HCT116 (cell line): ENCODE measurements at regions not wholly inside any gene's neighbourhood (a gene's known extent, or its start where the extent isn't known, plus 50 kb on each side); places are given as distances from the start of the nearest gene placed in this dataset.

Source experiments
- ATAC-seq: fragments of 200-7000 bp; cut with Tn5 transposase; 2 replicates; pipeline ENCODE4 v1.9.1; 2020; ENCODE audit warnings: mild to moderate bottlenecking, moderate library complexity
- BruUV-seq: library from RNA; stranded (reverse); fragments of 400-500 nt; replicated peaks from 2 replicates; lab custom pipeline; 2021; lab: Mats Ljungman, UMichigan
- CTCF ChIA-PET: fragments of 300-600 bp; sonication (Branson Sonifier 250); formaldehyde crosslinking; loops from one replicate; lab custom pipeline; 2021; ENCODE audit warnings: antibody characterized with exemption; lab: Charles Lee
- POLR2A ChIA-PET: fragments of 300-600, 350-600 bp; sonication (Branson Sonifier 250); formaldehyde crosslinking; loops from one replicate; lab custom pipeline; 2021; ENCODE audit warnings: antibody characterized with exemption; lab: Charles Lee
- RAD21 ChIA-PET, 2 experiments: fragments of 300-600 bp; sonication (Branson Sonifier 250); formaldehyde crosslinking; loops; one replicate each; lab custom pipeline; 2023; ENCODE audit warnings: low total read pairs in 2 of 2; ENCODE audit not compliant: uncharacterized antibody in 2 of 2, unreplicated experiment in 2 of 2, low non-redundant PET in 1 of 2; lab: Charles Lee
- DNase-seq: peaks from one replicate; pipeline ENCODE4 v3.0.0-alpha.2; 2010; ENCODE audit warnings: low read depth, low spot score
- H2AFZ ChIP-seq: fragments of 200-600 bp; shearing (Covaris generic), sonication (generic); 2 replicates; pipeline ENCODE4 v1.6.1; 2017; ENCODE audit warnings: low read depth, mixed run types, mixed read lengths, antibody characterized with exemption, low read length; ENCODE audit not compliant: poor library complexity, severe bottlenecking
- H3K27ac ChIP-seq: 2 replicates; pipeline ENCODE4 v1.5.1; 2012; ENCODE audit warnings: low read depth, low read length
- H3K27me3 ChIP-seq: fragments of 200-600 bp; sonication (generic); 2 replicates; pipeline ENCODE4 v1.6.1; 2016; ENCODE audit warnings: mixed run types, low read length, mixed read lengths; ENCODE audit not compliant: insufficient read depth
- H3K36me3 ChIP-seq, 2 experiments: fragments of 200-500 bp in 1 of 2; fragments of 200-600 bp in 1 of 2; sonication (Bioruptor generic) in 1 of 2; sonication (generic) in 1 of 2; 2 replicates each; pipeline versions ENCODE4 v1.5.1 to v1.6.1; 2014 to 2016; ENCODE audit warnings: low read length in 2 of 2, inconsistent platforms in 1 of 2, mixed read lengths in 1 of 2, mixed run types in 1 of 2; ENCODE audit not compliant: insufficient read depth in 2 of 2, control insufficient read depth in 1 of 2
- H3K4me1 ChIP-seq, 2 experiments: fragments of 200-600 bp in 1 of 2; sonication (generic) in 1 of 2; 2 replicates each; pipeline versions ENCODE4 v1.5.1 to v1.6.1; 2012 to 2017; ENCODE audit warnings: low read length in 2 of 2, inconsistent platforms in 1 of 2, mild to moderate bottlenecking in 1 of 2, mixed read lengths in 1 of 2, mixed run types in 1 of 2, moderate library complexity in 1 of 2; ENCODE audit not compliant: insufficient read depth in 2 of 2, control insufficient read depth in 1 of 2
- H3K4me2 ChIP-seq: fragments of 200-600 bp; sonication (generic); 2 replicates; pipeline ENCODE4 v1.6.1; 2017; ENCODE audit warnings: mixed run types, low read length, mixed read lengths
- H3K4me3 ChIP-seq, 2 experiments: fragments of 200-600 bp in 1 of 2; sonication (generic) in 1 of 2; replicated peaks in 1 of 2; 2 replicates each; pipeline ENCODE4 v1.5.1; 2011 to 2016; ENCODE audit warnings: low read length in 2 of 2, control low read depth in 1 of 2, low read depth in 1 of 2, mild to moderate bottlenecking in 1 of 2, mixed read lengths in 1 of 2, mixed run types in 1 of 2
- H3K79me2 ChIP-seq: fragments of 200-600 bp; sonication (generic); 2 replicates; pipeline ENCODE4 v1.6.1; 2017; ENCODE audit warnings: mild to moderate bottlenecking, mixed run types, low read length, moderate library complexity, mixed read lengths; ENCODE audit not compliant: insufficient read depth
- H3K9ac ChIP-seq: fragments of 200-600 bp; sonication (generic); 2 replicates; pipeline ENCODE4 v1.6.1; 2016; ENCODE audit warnings: low read length, mixed read lengths
- H3K9me2 ChIP-seq: fragments of 200-600 bp; sonication (generic), shearing (Covaris generic); 2 replicates; pipeline ENCODE4 v1.6.1; 2017; ENCODE audit warnings: mixed run types, mild to moderate bottlenecking, moderate library complexity; ENCODE audit not compliant: insufficient read depth
- H3K9me3 ChIP-seq, 2 experiments: fragments of 200-500 bp in 1 of 2; fragments of 200-600 bp in 1 of 2; sonication (Bioruptor generic) in 1 of 2; sonication (generic) in 1 of 2; 2 replicates each; pipeline ENCODE4 v1.6.1; 2014 to 2017; ENCODE audit warnings: low read length in 2 of 2, mixed read lengths in 2 of 2, inconsistent platforms in 1 of 2, low read depth in 1 of 2, mild to moderate bottlenecking in 1 of 2, mixed run types in 1 of 2, moderate library complexity in 1 of 2; ENCODE audit not compliant: control insufficient read depth in 1 of 2, insufficient read depth in 1 of 2
- H4K20me1 ChIP-seq: fragments of 200-600 bp; sonication (generic), shearing (Covaris generic); 2 replicates; pipeline ENCODE4 v1.6.1; 2017; ENCODE audit warnings: mixed run types, mild to moderate bottlenecking, moderate library complexity; ENCODE audit not compliant: insufficient read depth
- CEBPB ChIP-seq: IDR thresholded peaks from 2 replicates; pipeline ENCODE4 v1.6.1; 2012; ENCODE audit warnings: low read depth
- ELF1 ChIP-seq: IDR thresholded peaks from 2 replicates; pipeline ENCODE4 v1.6.1; 2012; ENCODE audit warnings: low read depth, borderline replicate concordance
- RAD21 ChIP-seq: IDR thresholded peaks from 2 replicates; pipeline ENCODE4 v1.6.1; 2012; ENCODE audit warnings: low read depth, mild to moderate bottlenecking
- TCF7L2 ChIP-seq: IDR thresholded peaks from 2 replicates; pipeline ENCODE4 v1.7.0; 2011; ENCODE audit warnings: borderline replicate concordance, inconsistent platforms; ENCODE audit not compliant: insufficient read depth, insufficient read length; ENCODE audit errors: extremely low read depth
- YY1 ChIP-seq: IDR thresholded peaks from 2 replicates; pipeline ENCODE4 v1.6.1; 2011; ENCODE audit warnings: low read length, low read depth, moderate library complexity, mild to moderate bottlenecking; ENCODE audit not compliant: insufficient replicate concordance; ENCODE audit errors: extremely low read depth
- ZFX ChIP-seq: fragments of 450-650 bp; IDR thresholded peaks from 2 replicates; pipeline ENCODE4 v1.6.1; 2017
- ZNF274 ChIP-seq: fragments of 200-500 bp; sonication (Bioruptor generic); IDR thresholded peaks from 2 replicates; pipeline ENCODE4 v1.6.1; 2014; ENCODE audit warnings: mild to moderate bottlenecking, low read depth, low read length, inconsistent platforms
- intact Hi-C: fragments of 100-400 bp; cut with micrococcal nuclease; formaldehyde crosslinking; loops from 2 replicates; pipeline ENCODE4 v1.10.0; 2022
- TF ChIP-seq, protein P1 (sequence below): IDR thresholded peaks from 2 replicates; pipeline ENCODE4 v1.6.1; 2012; ENCODE audit warnings: low read depth
- TF ChIP-seq, protein P2 (sequence below): IDR thresholded peaks from 2 replicates; pipeline ENCODE4 v1.6.1; 2011; ENCODE audit warnings: mild to moderate bottlenecking, low read length, moderate library complexity; ENCODE audit not compliant: insufficient replicate concordance; ENCODE audit errors: extremely low read depth

DNA sequence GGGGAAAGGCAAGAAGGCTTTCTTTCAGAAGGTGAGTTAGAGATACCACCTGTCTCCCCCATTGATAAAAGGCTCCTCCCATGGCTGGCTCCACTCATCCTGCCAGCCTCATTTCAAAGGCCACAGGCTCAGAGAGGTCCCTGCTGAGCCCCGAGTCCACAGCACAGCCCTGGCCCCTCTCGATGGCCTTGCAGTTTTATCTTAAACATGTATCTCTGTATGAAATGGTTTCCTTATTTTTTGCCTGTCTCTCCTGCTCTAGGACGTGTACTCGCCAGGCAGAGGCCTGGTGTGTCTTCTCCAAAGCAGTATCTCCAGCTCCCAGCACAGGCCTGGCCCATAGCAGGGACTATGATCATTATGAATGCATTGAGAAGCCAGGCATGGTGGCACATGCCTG, 160.5 kb upstream of the NSMCE3 start:
- Histone ChIP-seq H3K9ac (no peak overlapping the region), H3K79me2 (no peaks in the 10 kb centered on the region), H2AFZ (no peak overlapping the region), H3K4me2 (no peak overlapping the region), H3K27me3 (peaks cover 31% of the 10 kb centered on the region), H3K9me2 (no peaks in the 10 kb centered on the region), H3K4me1 (no peaks in the 10 kb centered on the region), H3K27ac (no peak overlapping the region), H3K9me3 (no peaks in the 10 kb centered on the region), H3K4me3 (no peak overlapping the region), H3K36me3 (no peaks in the 10 kb centered on the region), H4K20me1 (no peaks in the 10 kb centered on the region)
- DNase-seq (no peak), ATAC-seq (no peak)
- no peak for TF ChIP-seq ZFX
- TF ChIP-seq ZNF274 = no peak
- no peak for TF ChIP-seq ELF1
- no peak for TF ChIP-seq YY1
- TF ChIP-seq, protein P1, sequence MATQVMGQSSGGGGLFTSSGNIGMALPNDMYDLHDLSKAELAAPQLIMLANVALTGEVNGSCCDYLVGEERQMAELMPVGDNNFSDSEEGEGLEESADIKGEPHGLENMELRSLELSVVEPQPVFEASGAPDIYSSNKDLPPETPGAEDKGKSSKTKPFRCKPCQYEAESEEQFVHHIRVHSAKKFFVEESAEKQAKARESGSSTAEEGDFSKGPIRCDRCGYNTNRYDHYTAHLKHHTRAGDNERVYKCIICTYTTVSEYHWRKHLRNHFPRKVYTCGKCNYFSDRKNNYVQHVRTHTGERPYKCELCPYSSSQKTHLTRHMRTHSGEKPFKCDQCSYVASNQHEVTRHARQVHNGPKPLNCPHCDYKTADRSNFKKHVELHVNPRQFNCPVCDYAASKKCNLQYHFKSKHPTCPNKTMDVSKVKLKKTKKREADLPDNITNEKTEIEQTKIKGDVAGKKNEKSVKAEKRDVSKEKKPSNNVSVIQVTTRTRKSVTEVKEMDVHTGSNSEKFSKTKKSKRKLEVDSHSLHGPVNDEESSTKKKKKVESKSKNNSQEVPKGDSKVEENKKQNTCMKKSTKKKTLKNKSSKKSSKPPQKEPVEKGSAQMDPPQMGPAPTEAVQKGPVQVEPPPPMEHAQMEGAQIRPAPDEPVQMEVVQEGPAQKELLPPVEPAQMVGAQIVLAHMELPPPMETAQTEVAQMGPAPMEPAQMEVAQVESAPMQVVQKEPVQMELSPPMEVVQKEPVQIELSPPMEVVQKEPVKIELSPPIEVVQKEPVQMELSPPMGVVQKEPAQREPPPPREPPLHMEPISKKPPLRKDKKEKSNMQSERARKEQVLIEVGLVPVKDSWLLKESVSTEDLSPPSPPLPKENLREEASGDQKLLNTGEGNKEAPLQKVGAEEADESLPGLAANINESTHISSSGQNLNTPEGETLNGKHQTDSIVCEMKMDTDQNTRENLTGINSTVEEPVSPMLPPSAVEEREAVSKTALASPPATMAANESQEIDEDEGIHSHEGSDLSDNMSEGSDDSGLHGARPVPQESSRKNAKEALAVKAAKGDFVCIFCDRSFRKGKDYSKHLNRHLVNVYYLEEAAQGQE = no peak
- TF ChIP-seq, protein P2, sequence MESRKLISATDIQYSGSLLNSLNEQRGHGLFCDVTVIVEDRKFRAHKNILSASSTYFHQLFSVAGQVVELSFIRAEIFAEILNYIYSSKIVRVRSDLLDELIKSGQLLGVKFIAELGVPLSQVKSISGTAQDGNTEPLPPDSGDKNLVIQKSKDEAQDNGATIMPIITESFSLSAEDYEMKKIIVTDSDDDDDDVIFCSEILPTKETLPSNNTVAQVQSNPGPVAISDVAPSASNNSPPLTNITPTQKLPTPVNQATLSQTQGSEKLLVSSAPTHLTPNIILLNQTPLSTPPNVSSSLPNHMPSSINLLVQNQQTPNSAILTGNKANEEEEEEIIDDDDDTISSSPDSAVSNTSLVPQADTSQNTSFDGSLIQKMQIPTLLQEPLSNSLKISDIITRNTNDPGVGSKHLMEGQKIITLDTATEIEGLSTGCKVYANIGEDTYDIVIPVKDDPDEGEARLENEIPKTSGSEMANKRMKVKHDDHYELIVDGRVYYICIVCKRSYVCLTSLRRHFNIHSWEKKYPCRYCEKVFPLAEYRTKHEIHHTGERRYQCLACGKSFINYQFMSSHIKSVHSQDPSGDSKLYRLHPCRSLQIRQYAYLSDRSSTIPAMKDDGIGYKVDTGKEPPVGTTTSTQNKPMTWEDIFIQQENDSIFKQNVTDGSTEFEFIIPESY = no peak
- no peak for TF ChIP-seq TCF7L2
- no peak for TF ChIP-seq CEBPB
- no peak for TF ChIP-seq RAD21
- BruUV-seq = no TSS peak
- ChIA-PET RAD21 (no interaction called here), POLR2A (no interaction called here), CTCF (no interaction called here)
- intact Hi-C loops = no loop called here
